K562 (cell line): ENCODE measurements at regions not wholly inside any gene's neighbourhood (a gene's known extent, or its start where the extent isn't known, plus 50 kb on each side); places are given as distances from the start of the nearest gene placed in this dataset.

Experiments used
- ATAC-seq: fragments of 200-7000 bp; cut with Tn5 transposase; 3 replicates; pipeline ENCODE4 v1.9.1; 2020; ENCODE audit warnings: moderate library complexity
- BruUV-seq: library from RNA; stranded (reverse); fragments of 400-500 nt; replicated peaks from 2 replicates; lab custom pipeline; 2021; lab: Mats Ljungman, UMichigan
- CTCF ChIA-PET: fragments of 300-600 bp; formaldehyde crosslinking; extraction: SDS; loops from one replicate; lab custom pipeline; 2021; ENCODE audit warnings: low intra/inter-chr PET ratio; lab: Yijun Ruan, JAX
- POLR2A ChIA-PET: fragments of 300-600, 350-650 bp; sonication (Branson Sonifier 250); formaldehyde crosslinking; extraction: SDS; loops from one replicate; lab custom pipeline; 2021; ENCODE audit warnings: antibody characterized with exemption, inconsistent platforms; lab: Yijun Ruan, JAX
- DNase-seq, 4 experiments: peaks; one replicate each; pipeline versions ENCODE4 v3.0.0 to v3.0.0-alpha.2; 2011 to 2018; ENCODE audit warnings: low spot score in 3 of 4, mixed read lengths in 3 of 4; ENCODE audit errors: extremely low read depth in 1 of 4
- FAIRE-seq: peaks from 2 replicates; lab custom pipeline; 2011; peaks lifted over from hg19 to GRCh38; lab: Jason Lieb, UNC
- H2AFZ ChIP-seq: 2 replicates; pipeline ENCODE4 v1.6.0; 2011; ENCODE audit warnings: low read depth, low read length, control low read depth, inconsistent platforms
- H3K27ac ChIP-seq: fragments of 200-600 bp; 3 replicates; pipeline ENCODE4 v1.8.0; 2011; ENCODE audit warnings: low read depth, mild to moderate bottlenecking, control low read depth, inconsistent platforms, low read length, moderate library complexity, mixed read lengths; ENCODE audit errors: extremely low read depth
- H3K27me3 ChIP-seq, 2 experiments: fragments of 300-600 bp in 1 of 2; 2 replicates in 1 of 2; 3 replicates in 1 of 2; pipeline versions ENCODE4 v1.6.0 to v1.8.0; 2011; ENCODE audit warnings: inconsistent platforms in 2 of 2, low read length in 2 of 2, mild to moderate bottlenecking in 1 of 2, mixed read lengths in 1 of 2, moderate library complexity in 1 of 2; ENCODE audit not compliant: control insufficient read depth in 2 of 2, insufficient read depth in 2 of 2
- H3K36me3 ChIP-seq: fragments of 300-600 bp; 3 replicates; pipeline ENCODE4 v1.8.0; 2011; ENCODE audit warnings: mild to moderate bottlenecking, low read length, inconsistent platforms; ENCODE audit not compliant: control insufficient read depth, insufficient read depth
- H3K4me1 ChIP-seq, 2 experiments: fragments of 200-600 bp in 1 of 2; replicated peaks in 1 of 2; 2 replicates in 1 of 2; 3 replicates in 1 of 2; pipeline versions ENCODE4 v1.5.1 to v1.8.0; 2011; ENCODE audit warnings: inconsistent platforms in 2 of 2, low read length in 2 of 2, mild to moderate bottlenecking in 1 of 2, mixed read lengths in 1 of 2, moderate library complexity in 1 of 2; ENCODE audit not compliant: control insufficient read depth in 2 of 2, insufficient read depth in 2 of 2
- H3K4me2 ChIP-seq: 2 replicates; pipeline ENCODE4 v1.6.1; 2011; ENCODE audit warnings: low read length, control low read depth, inconsistent platforms, mixed read lengths; ENCODE audit not compliant: insufficient read depth
- H3K4me3 ChIP-seq: fragments of 200-600 bp; sonication (generic), shearing (Covaris generic); 2 replicates; pipeline ENCODE4 v1.5.1; 2016; ENCODE audit warnings: control low read depth, inconsistent platforms
- H3K79me2 ChIP-seq: fragments of 200-600 bp; 3 replicates; pipeline ENCODE4 v1.8.0; 2011; ENCODE audit warnings: low read length, inconsistent platforms; ENCODE audit not compliant: control insufficient read depth, insufficient read depth
- H3K9ac ChIP-seq, 2 experiments: 2 replicates each; pipeline versions ENCODE4 v1.6.0 to v1.6.1; 2011; ENCODE audit warnings: low read depth in 2 of 2, low read length in 2 of 2, control low read depth in 1 of 2, inconsistent platforms in 1 of 2, mild to moderate bottlenecking in 1 of 2, mixed read lengths in 1 of 2; ENCODE audit not compliant: insufficient read depth in 1 of 2
- H3K9me1 ChIP-seq: one replicate; pipeline ENCODE4 v1.6.0; 2011; ENCODE audit warnings: inconsistent platforms, mild to moderate bottlenecking, low read length, moderate library complexity; ENCODE audit not compliant: control insufficient read depth, insufficient read depth
- H3K9me3 ChIP-seq: replicated peaks from 2 replicates; pipeline ENCODE4 v1.5.1; 2011; ENCODE audit warnings: low read depth, low read length, inconsistent platforms; ENCODE audit not compliant: control insufficient read depth, insufficient read depth
- H4K20me1 ChIP-seq: replicated peaks from 2 replicates; pipeline ENCODE4 v1.6.1; 2011; ENCODE audit warnings: low read length, inconsistent platforms, mixed read lengths; ENCODE audit not compliant: control insufficient read depth, insufficient read depth
- C11orf30 ChIP-seq: fragments of 450-650 bp; IDR thresholded peaks from 2 replicates; pipeline ENCODE4 v1.6.1; 2016; ENCODE audit warnings: low read depth, mild to moderate bottlenecking
- MAFG ChIP-seq: fragments of 450-650 bp; conservative IDR thresholded peaks from 2 replicates; pipeline ENCODE4 v1.6.1; 2016; ENCODE audit warnings: missing genetic modification characterization, missing compliant biosample characterization
- RAD21 ChIP-seq, 2 experiments: fragments of 250-450 bp in 1 of 2; fragments of 450-650 bp in 1 of 2; sonication (Bioruptor Pico) in 1 of 2; formaldehyde crosslinking in 1 of 2; IDR thresholded peaks in 1 of 2; conservative IDR thresholded peaks in 1 of 2; 2 replicates each; pipeline versions ENCODE4 v1.4.0 to v1.8.0; 2020 to 2022; ENCODE audit warnings: mild to moderate bottlenecking in 2 of 2, moderate library complexity in 1 of 2
- ZNF12 ChIP-seq: sonication (generic); formaldehyde crosslinking; IDR thresholded peaks from 2 replicates; pipeline ENCODE4 v1.4.0; 2020; ENCODE audit warnings: mild to moderate bottlenecking, missing genetic modification reagents
- ZNF316 ChIP-seq: fragments of 450-650 bp; IDR thresholded peaks from 2 replicates; pipeline ENCODE4 v1.6.1; 2016
- WGBS: fragments of 100-300 bp; shearing (Covaris generic); methylation state at CpG from one replicate; pipeline ENCODE4 v1.1.6; 2016; ENCODE audit warnings: low coverage, mixed read lengths; ENCODE audit not compliant: insufficient coverage; ENCODE audit errors: missing lambda C conversion rate; 5-methylcytosine and 5-hydroxymethylcytosine counted together
- in situ Hi-C: fragments of 300-500 bp; cut with MboI; formaldehyde crosslinking; loops from 4 replicates; pipeline ENCODE4 v1.15.0; 2018; ENCODE audit warnings: inconsistent platforms, mixed read lengths
- intact Hi-C: fragments of 100-400 bp; cut with micrococcal nuclease; formaldehyde crosslinking; loops from 2 replicates; pipeline ENCODE4 v1.14.2; 2022

DNA sequence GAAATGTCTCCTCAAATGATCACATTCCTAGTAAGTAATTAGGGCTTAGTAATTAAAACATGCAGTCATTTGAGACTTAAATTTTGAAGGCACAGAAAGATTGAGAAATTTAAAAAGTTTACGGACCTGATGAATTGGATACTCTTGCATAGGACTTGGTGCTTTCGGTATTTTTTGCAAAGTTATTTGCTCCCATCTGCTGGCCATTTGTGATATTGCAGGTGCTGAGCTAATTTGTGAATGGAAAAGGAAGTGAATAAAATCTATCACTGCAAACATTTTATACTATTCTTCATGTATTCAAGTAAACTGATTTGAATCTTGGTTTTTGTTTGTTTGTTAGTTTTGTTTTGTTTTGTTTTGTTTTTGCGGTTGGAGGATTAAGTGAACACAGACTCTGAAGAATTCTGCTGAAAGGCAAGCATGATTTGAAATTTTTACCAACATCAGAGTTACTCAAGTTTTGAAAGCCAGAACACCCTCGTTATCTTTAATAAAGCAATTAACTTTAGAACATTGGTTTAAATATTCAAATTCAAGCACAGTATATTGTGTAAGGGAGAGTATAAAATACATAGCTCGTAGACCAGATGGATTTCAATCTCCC is 689.5 kb upstream of the RBFOX1 start (continued):
- TF ChIP-seq RAD21 (CRISPR knock-in tag; conservative IDR thresholded peaks at IDR 0.05 in 1 of 2, IDR thresholded peaks at IDR 0.05 in 1 of 2): peak; percentile 69 to 85

DNA sequence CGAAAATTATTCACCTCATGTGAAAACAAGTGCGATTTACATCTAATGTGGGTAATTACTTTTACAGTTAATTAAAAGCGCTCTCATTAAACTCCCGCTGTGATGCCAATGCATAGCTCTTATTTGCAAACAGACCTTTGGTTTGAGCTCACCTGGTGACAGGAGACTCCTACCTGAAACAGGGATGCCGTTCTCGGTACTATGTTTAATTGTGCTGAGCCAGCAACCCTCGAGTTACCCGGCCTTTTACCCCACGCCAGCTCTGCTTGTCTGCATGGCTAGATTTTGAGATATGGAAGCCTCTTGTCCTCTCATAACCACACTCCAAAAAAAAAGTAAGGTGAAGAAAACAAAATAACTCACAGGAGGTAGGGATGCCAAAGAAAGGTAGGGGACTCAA is 690.4 kb upstream of the RBFOX1 start:
- no TSS peak for BruUV-seq
- Histone ChIP-seq H3K36me3 (no peaks in the 10 kb centered on the region), H4K20me1 (no peaks in the 10 kb centered on the region), H2AFZ (no peak overlapping the region), H3K27me3 (peaks cover 11 to 14% of the 10 kb centered on the region in 2 experiments; a peak in 4 of 5 replicates), H3K4me1 (no peaks in the 10 kb centered on the region), H3K27ac (no peak overlapping the region), H3K9me3 (no peaks in the 10 kb centered on the region), H3K9ac (no peak overlapping the region), H3K9me1 (no peaks in the 10 kb centered on the region), H3K4me2 (no peak overlapping the region), H3K79me2 (no peaks in the 10 kb centered on the region), H3K4me3 (no peak overlapping the region)
- no peak for ATAC-seq
- in situ Hi-C loops (loop anchor here (10.0 kb wide), 1 partner anchor 1147 kb away; no protein-coding TSS in a partner anchor), intact Hi-C loops (loop anchor here (5.0 to 10.0 kb wide), 3 partner anchors 627 to 1140 kb away; no protein-coding TSS in a partner anchor)
- TF ChIP-seq C11orf30 (peak; percentile 13; the same call in 1 of the 2 replicates), ZNF12 (CRISPR knock-in tag) (no peak), MAFG (tag) (0 out of 2 replicates have a peak, but pooled peaks have one; percentile 9), ZNF316 (peak; percentile 42)
- DNase-seq: no peak
- FAIRE-seq: no peak
- WGBS: under 1% methylated on average over 9 of the region's 9 CpGs
- CTCF ChIA-PET: interaction anchor here (1.2 kb wide), 1 partner anchor 1139 kb away, joined by 3 read pairs; no protein-coding TSS in a partner anchor
- POLR2A ChIA-PET: no interaction called here
